Natural killer cell (primary cell): ENCODE measurements at regions not wholly inside any gene's neighbourhood (a gene's known extent, or its start where the extent isn't known, plus 50 kb on each side); places are given as distances from the start of the nearest gene placed in this dataset.
A peak's percentile ranks its signal among the peaks of the same experiment; 100 is the strongest.

ENCODE experiments used
- ATAC-seq, 3 donors: fragments of 150-1000 bp in 2 of 3; fragments of 200-7000 bp in 1 of 3; cut with Tn5 transposase; 1 replicate in 1 of 3; 2 replicates in 2 of 3; pipeline ENCODE4 v1.10.0; 2021; ENCODE audit warnings: mild to moderate bottlenecking in 2 of 3, moderate library complexity in 2 of 3
- DNase-seq, 2 donors: peaks; one replicate each; pipeline versions ENCODE4 v3.0.0 to v3.0.0-alpha.2; 2013 to 2021; ENCODE audit warnings: mixed read lengths in 1 of 2
- H3K27ac ChIP-seq: one replicate; pipeline ENCODE4 v1.5.1; 2013; ENCODE audit warnings: mild to moderate bottlenecking, low read length
- H3K27me3 ChIP-seq: one replicate; pipeline ENCODE4 v1.6.1; 2013; ENCODE audit warnings: low read length; ENCODE audit not compliant: control insufficient read depth, insufficient read depth
- H3K36me3 ChIP-seq: one replicate; pipeline ENCODE4 v1.6.1; 2013; ENCODE audit warnings: low read length; ENCODE audit not compliant: control insufficient read depth, insufficient read depth
- H3K4me1 ChIP-seq: one replicate; pipeline ENCODE4 v1.6.1; 2013; ENCODE audit warnings: low read length; ENCODE audit not compliant: control insufficient read depth, insufficient read depth
- H3K4me3 ChIP-seq: one replicate; pipeline ENCODE4 v1.5.1; 2013; ENCODE audit warnings: low read length
- H3K9me3 ChIP-seq: one replicate; pipeline ENCODE4 v1.6.1; 2013; ENCODE audit warnings: low read length; ENCODE audit not compliant: control insufficient read depth, insufficient read depth
- H3K27ac Mint-ChIP-seq, 2 donors: one replicate each; pipeline ENCODE4 v1.8.0; 2022; ENCODE audit warnings: mild to moderate bottlenecking in 2 of 2, mixed read lengths in 2 of 2, moderate library complexity in 1 of 2
- H3K27me3 Mint-ChIP-seq, 2 donors: one replicate each; pipeline ENCODE4 v1.8.0; 2022; ENCODE audit warnings: low read depth in 2 of 2, mixed read lengths in 2 of 2
- H3K36me3 Mint-ChIP-seq: one replicate; pipeline ENCODE4 v1.8.0; 2022; ENCODE audit warnings: mixed read lengths
- H3K4me1 Mint-ChIP-seq, 2 donors: one replicate each; pipeline ENCODE4 v1.8.0; 2022; ENCODE audit warnings: mixed read lengths in 2 of 2
- H3K4me3 Mint-ChIP-seq: one replicate; pipeline ENCODE4 v1.8.0; 2022; ENCODE audit warnings: mild to moderate bottlenecking, moderate library complexity, mixed read lengths
- H3K9me3 Mint-ChIP-seq, 2 donors: one replicate each; pipeline ENCODE4 v1.8.0; 2022; ENCODE audit warnings: mixed read lengths in 2 of 2
- WGBS: methylation state at CpG from one replicate; pipeline ENCODE4 v1.1.7; 2013; ENCODE audit warnings: missing lambda C conversion rate; ENCODE audit not compliant: insufficient coverage; 5-methylcytosine and 5-hydroxymethylcytosine counted together
- intact Hi-C: fragments of 100-400 bp; cut with micrococcal nuclease; formaldehyde crosslinking; loops from one replicate; pipeline ENCODE4 v1.14.2; 2022
- TF ChIP-seq, protein P1 (sequence below): fragments of 200-600 bp; IDR thresholded peaks from one replicate; pipeline ENCODE4 v1.8.0; 2022; ENCODE audit warnings: antibody characterized with exemption

DNA sequence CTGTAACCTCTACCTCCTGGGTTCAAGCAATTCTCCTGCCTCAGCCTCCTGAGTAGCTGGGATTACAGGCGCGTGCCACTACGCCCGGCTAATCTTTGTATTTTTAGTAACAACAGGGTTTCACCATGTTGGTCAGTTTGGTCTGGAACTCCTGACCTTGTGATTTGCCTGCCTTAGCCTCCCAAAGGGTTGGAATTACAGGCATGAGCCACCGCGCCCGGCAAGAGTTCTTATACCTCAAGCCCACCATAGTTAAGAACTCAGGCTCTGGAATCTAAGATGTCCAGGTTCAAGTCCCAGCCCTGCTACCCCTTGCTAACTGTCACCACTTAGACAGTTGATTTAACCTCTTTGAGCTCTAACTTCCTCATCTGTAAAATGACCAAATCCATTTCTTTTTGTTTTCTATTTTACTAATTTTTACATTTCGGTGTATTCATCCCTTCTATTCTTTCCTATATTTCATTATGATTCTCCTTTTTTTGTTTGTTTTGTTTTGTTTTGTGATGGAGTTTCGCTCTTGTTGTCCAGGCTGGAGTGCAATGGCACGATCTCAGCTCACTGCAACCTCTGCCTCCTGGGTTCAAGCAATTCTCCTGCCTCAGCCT lies 104.8 kb upstream of the ZNF217 start:
- Histone ChIP-seq H3K36me3 (no peaks in the 10 kb centered on the region), H3K27me3 (no peaks in the 10 kb centered on the region), H3K27ac (no peak overlapping the region), H3K9me3 (no peaks in the 10 kb centered on the region), H3K4me1 (peaks cover 19% of the 10 kb centered on the region), H3K4me3 (no peak overlapping the region)
- Mint-ChIP-seq H3K36me3 (no peaks in the 10 kb centered on the region), H3K27me3 (peaks cover 0 to 7% of the 10 kb centered on the region in 2 donors), H3K9me3 (no peaks in the 10 kb centered on the region), H3K4me3 (no peak overlapping the region), H3K4me1 (peaks cover 12 to 16% of the 10 kb centered on the region in 2 donors), H3K27ac (peak overlapping the region in 1 of 2 donors; percentile 32)
- TF ChIP-seq, protein P1, sequence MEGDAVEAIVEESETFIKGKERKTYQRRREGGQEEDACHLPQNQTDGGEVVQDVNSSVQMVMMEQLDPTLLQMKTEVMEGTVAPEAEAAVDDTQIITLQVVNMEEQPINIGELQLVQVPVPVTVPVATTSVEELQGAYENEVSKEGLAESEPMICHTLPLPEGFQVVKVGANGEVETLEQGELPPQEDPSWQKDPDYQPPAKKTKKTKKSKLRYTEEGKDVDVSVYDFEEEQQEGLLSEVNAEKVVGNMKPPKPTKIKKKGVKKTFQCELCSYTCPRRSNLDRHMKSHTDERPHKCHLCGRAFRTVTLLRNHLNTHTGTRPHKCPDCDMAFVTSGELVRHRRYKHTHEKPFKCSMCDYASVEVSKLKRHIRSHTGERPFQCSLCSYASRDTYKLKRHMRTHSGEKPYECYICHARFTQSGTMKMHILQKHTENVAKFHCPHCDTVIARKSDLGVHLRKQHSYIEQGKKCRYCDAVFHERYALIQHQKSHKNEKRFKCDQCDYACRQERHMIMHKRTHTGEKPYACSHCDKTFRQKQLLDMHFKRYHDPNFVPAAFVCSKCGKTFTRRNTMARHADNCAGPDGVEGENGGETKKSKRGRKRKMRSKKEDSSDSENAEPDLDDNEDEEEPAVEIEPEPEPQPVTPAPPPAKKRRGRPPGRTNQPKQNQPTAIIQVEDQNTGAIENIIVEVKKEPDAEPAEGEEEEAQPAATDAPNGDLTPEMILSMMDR: no peak
- 93% methylated on average over 7 of the region's 10 CpGs for WGBS
- ATAC-seq (no peak), DNase-seq (no peak)
- intact Hi-C loops: no loop called here

DNA sequence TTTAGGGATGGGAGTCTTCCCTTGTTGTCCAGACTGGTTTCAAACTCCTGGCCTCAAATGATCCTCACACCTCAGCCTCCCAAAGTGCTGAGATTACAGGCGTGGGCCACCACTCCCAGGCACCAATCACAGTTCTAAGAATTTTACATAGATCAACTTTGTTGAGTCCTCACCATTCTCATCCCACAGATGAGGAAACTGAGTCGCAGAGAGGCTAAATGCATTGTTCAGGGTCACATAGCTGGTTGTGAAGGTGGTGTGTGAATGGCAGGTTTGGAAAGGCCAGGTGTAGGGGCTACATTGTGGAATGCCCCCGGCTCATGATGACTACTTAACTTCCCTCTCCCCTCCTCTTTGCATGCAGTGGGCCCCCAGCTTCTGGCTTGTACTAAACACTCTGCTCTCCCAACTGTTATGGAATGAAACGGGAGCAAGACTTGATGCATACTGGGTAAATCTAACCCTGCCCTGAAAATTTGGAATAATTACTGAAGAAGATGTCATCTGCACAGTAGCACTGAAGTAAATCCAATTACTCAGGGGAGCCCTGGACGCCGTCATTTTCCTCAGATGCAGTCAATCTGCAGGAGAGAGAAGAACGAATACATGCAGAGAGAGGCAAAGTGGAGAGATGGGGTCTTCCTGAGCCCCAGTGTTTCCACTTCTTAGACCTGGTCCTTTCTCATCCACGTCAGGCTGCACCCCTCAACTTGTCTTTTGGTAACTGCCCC lies 102.3 kb upstream of the ZNF217 start:
- Mint-ChIP-seq H3K27ac (no peak overlapping the region), H3K4me1 (peaks cover 24 to 35% of the 10 kb centered on the region in 2 donors), H3K27me3 (peaks cover 0 to 7% of the 10 kb centered on the region in 2 donors), H3K4me3 (no peak overlapping the region), H3K9me3 (no peaks in the 10 kb centered on the region), H3K36me3 (no peaks in the 10 kb centered on the region)
- 95% methylated on average over 7 of the region's 8 CpGs for WGBS
- no peak for ATAC-seq
- H3K9me3 ChIP-seq: no peaks in the 10 kb centered on the region
- TF ChIP-seq, protein P1: no peak
- no peaks in the 10 kb centered on the region for H3K36me3 ChIP-seq
- no peak overlapping the region for H3K4me3 ChIP-seq
- intact Hi-C loops: no loop called here
- H3K27ac ChIP-seq: no peak overlapping the region
- no peaks in the 10 kb centered on the region for H3K27me3 ChIP-seq
- DNase-seq: no peak
- peaks cover 22% of the 10 kb centered on the region for H3K4me1 ChIP-seq

DNA sequence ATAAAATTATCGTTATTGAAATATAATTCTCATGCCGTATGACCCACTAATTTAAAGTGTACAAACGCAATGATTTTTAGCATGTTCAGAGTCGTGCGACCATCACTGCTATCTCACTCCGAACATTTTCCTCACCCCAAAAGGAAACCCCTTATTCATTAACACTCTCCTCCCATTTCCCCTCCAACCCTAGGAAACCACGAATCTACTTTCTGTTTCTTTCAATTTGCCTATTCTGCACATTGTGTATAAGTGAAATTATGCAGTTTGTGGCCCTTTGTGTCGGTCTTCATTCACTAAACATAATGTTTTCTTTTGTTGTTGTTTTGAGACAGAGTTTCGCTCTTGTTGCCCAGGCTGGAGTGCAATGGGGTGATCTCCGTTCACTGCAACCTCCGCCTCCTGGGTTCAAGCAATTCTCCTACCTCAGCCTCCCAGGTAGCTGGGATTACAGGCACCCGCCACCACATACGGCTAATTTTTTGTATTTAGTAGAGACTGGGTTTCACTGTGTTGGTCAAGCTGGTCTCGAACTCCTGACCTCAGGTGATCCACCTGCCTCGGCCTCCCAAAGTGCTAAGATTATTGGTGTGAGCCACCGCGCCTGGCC lies 99.7 kb upstream of the ZNF217 start:
- peak overlapping the region in 1 of 2 donors; percentile 70 for H3K27ac Mint-ChIP-seq
- ATAC-seq (peak; percentile 74 to 91 (median 78)), DNase-seq (peak in 1 of 2 donors; percentile 62)
- WGBS: 46% methylated on average over 15 of the region's 17 CpGs
- Histone ChIP-seq H3K4me1 (peaks cover 22% of the 10 kb centered on the region), H3K9me3 (no peaks in the 10 kb centered on the region), H3K27ac (peak overlapping the region; percentile 46), H3K36me3 (no peaks in the 10 kb centered on the region), H3K27me3 (no peaks in the 10 kb centered on the region), H3K4me3 (no peak overlapping the region)
- H3K9me3 Mint-ChIP-seq: no peaks in the 10 kb centered on the region
- intact Hi-C loops: no loop called here
- TF ChIP-seq, protein P1: no peak
- H3K4me3 Mint-ChIP-seq: peak overlapping the region; percentile 81
- H3K27me3 Mint-ChIP-seq: peaks cover 0 to 4% of the 10 kb centered on the region in 2 donors
- H3K4me1 Mint-ChIP-seq: peaks cover 19 to 25% of the 10 kb centered on the region in 2 donors
- H3K36me3 Mint-ChIP-seq: no peaks in the 10 kb centered on the region
